GM12873 (cell line): ENCODE measurements at regions not wholly inside any gene's neighbourhood (a gene's known extent, or its start where the extent isn't known, plus 50 kb on each side); places are given as distances from the start of the nearest gene placed in this dataset.

Experiments
- CTCF ChIP-seq: IDR thresholded peaks from 2 replicates; pipeline ENCODE4 v1.5.1; 2012; ENCODE audit warnings: low read depth, mild to moderate bottlenecking, moderate library complexity, low read length, control low read depth; ENCODE audit not compliant: insufficient read depth; ENCODE audit errors: missing control alignments

DNA sequence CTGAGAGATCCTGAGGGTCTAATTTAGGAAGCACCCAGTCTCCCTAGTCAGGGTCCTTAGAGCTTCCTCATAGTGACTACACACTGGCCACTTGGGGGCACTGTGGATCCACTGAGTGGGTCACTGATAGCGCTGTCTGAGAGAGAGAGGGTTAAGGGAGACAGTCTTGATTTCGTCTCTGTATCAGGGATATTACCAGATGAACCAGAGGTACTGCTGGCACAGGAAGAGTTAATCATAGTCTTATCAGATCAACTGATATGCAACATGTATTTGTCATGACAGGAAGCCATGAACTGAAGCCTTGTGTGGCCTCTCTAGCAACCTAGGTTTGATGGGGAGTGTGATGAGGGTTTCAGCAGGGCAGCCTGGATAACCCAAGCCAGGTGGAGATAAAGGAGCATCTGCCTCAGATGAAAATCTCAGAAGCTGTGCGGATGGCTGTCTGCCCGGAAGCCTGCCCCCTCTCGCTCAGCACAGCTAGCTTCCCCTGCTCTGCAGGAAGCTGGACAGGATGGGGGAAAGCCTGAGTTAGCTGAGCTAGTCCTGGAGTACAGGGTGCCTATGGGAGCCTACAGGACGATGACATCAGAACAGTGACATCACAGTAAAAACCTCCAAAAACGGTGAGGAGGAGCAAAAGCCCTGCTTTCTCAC lies 214.0 kb upstream of the PRSS1 start:
- TF ChIP-seq CTCF, result peak; percentile 91

DNA sequence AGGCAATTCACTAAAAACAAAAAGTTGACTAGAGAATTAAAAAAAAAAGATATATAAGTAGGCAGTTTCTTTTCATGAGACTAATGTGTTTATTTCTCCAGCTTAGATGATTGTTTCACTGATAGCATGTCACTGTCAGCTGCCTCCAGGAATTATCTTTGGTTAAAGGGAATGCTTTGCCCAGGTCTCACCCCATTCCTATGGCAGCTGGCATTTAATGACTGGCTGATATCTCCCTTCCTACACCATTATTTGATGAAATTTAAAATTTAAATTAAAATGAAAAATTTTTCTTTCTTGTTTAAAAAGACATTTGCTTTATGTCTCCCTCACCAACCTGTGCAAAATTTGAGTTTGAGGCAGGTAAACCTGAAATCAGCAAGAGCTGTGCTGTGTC lies 214.5 kb upstream of the PRSS1 start:
- no peak for TF ChIP-seq CTCF

GRCh38 chr7:142533920-142534319 lies 215.4 kb upstream of the PRSS1 start:
- peak; percentile 2 for TF ChIP-seq CTCF

DNA sequence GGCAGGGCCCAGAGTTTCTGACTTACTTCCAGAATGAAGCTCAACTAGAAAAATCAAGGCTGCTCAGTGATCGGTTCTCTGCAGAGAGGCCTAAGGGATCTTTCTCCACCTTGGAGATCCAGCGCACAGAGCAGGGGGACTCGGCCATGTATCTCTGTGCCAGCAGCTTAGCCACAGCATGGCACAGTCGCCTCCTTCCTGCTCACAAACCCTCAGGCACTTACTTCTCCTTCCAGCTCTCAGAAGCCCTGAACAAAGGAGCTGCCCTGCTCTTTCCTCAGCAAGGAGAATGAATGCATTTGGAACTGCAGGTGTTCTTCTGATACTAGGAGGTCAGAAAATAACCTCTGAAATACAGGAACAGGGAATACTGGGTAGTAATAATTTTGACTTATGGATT lies 219.7 kb upstream of the PRSS1 start:
- TF ChIP-seq CTCF, result no peak

DNA sequence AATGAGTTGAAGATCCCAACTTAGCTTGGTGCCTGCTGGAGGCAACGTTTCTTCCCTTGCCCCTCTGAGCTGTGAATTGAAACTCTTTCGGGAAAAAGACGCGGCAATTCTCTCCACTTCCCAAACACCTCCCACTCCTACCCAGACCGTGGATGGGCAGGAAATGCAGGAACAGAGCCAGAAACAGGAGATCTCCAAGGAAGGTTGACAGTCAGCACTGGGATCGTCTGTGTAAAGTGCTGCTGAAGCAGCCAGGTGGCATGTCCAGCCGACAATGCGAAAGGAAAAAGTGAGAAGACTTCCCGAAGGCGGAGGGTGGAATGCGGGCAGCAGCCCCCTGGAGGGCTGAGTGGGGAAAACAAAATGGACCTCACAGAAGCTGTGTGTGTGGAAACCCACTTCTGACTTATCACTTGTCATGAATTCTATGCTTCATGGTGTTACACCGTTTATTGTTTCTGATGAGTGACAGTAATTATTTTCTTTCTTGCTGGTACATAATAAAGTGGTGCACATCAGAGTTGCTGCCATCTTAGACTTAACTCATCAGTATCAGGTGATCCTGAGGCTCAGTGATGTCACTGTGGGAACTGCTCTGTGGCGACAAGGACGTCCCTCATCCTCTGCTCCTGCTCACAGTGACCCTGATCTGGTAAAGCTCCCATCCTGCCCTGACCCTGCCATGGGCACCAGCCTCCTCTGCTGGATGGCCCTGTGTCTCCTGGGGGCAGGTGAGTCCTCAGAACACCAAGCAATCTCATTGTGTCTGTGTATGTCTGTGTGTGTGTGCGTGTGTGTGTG lies 220.5 kb upstream of the PRSS1 start:
- no peak for TF ChIP-seq CTCF

DNA sequence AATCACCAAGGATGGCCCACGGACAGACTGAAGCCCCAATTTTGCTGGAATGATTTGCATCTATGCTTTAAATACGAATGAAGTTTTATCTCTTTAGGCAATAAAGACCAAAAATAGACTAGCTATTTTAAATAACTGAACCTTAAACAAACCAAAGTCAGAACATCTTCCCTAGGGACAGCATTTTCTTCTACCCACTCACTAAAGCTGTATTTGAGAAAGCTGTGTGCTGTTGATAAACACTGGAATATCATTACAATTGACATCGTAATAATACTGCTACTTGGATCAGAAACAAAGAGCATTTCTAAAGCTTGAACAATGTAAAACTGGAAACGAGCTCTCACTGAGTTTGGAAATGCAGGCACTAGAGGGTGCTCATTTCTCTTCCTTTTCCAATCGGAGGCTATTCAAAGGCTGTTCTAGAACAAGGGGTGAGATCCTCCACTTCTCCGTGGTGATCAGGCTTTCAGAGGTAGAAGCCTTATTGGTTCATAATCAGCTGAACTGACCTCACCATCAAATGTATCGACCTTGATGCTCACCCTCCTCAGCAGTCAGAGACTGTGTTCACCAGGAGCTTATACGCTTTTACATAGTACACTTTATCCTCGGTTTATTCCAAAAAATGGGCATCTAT lies 225.3 kb upstream of the PRSS1 start:
- no peak for TF ChIP-seq CTCF

- TF ChIP-seq CTCF, result no peak
These were observed 226.5 kb upstream of the PRSS1 start for GRCh38 chr7:142522735-142523134.
